Mucosa of gallbladder (tissue), 1 donor: ENCODE measurements at regions not wholly inside any gene's neighbourhood (a gene's known extent, or its start where the extent isn't known, plus 50 kb on each side); places are given as distances from the start of the nearest gene placed in this dataset.
"Not testable (repeated sequence)": the region's sequence is repeated elsewhere in the genome, so short reads cannot be mapped to it uniquely, and the experiment has no call there.

Experiments
- DNase-seq: peaks from one replicate; pipeline ENCODE4 v3.0.0-alpha.2; 2020; ENCODE audit warnings: low spot score
- donor health status: DM: no; HTN: no; CAD: no.

GRCh38 chr22:48631288-48631863 is 1196.3 kb downstream of the BRD1 start:
- DNase-seq, result no peak

DNA sequence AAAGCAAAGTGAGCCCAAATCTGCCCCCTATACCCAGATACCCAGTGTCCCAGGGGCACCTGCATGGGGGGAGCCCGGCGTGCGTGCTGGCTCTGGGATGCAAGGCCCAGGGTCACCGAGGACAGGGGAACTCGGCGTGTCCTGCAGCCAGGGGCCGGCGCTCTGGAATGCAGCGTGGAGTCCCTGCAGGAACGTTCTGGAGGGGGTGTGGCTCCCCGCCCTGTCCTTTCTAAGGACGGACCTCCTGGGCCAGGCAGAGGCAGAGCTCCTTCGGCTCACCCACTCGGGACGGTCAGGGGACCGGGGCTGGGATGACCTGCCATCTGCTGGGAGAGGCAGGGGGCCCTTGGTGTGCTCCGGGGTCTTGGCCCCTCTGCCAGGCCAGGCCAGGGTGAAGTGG is 1196.8 kb downstream of the BRD1 start:
- no peak for DNase-seq

DNA sequence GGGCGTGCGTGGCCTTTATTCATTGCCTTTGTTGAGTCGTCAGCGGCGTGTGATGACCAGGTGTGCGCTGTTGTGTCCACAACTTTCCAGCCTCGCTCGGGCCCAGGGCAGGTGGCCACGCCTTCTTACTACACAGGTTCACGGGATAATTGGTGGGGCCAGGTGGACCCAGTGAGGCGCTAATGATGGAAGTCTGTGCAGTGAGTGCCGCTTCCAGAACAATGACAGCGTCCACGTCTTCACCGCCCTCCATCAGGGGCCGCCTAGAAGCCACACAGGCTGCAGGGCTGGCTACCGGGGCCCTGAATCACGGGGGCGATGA is 1197.3 kb downstream of the BRD1 start:
- DNase-seq, result no peak

GRCh38 chr22:48629631-48630432 is 1197.8 kb downstream of the BRD1 start:
- no peak for DNase-seq

GRCh38 chr22:48628891-48629543 is 1198.7 kb downstream of the BRD1 start:
- DNase-seq, result no peak

GRCh38 chr22:48627966-48628365 is 1199.7 kb downstream of the BRD1 start:
- DNase-seq, result no peak

GRCh38 chr22:48627203-48627602 is 1200.5 kb downstream of the BRD1 start:
- DNase-seq, result peak; percentile 25

GRCh38 chr22:48624401-48624800 is 1203.3 kb downstream of the BRD1 start:
- DNase-seq, result no peak

DNA sequence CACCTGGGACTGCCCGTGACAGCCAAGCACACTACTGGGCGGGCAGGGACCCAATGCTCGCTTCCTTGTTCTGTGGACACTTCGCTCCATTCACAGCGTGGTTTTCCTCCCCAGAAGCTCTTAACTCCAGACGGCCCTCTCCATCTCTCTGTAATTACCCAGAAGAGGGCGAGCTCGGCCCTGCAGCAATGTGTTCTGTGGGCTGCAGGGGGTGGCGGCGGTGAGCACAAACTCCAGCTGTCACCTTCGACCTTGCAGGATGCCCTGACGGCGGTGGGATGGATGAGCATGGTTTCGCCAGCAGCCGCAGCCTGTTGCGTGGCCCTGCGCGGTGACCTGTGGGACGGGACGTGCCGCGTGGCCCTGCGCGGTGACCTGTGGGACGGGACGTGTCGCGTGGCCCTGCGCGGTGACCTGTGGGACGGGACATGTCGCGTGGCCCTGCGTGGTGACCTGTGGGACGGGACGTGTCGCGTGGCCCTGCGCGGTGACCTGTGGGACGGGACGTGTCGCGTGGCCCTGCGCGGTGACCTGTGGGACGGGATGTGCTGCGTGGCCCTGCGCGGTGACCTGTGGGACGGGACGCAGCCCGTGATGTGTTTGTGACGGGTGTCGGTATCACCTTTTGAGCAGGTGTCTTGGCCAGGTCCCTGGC is 1204.7 kb downstream of the BRD1 start:
- no peak for DNase-seq

GRCh38 chr22:48621085-48621484 is 1206.6 kb downstream of the BRD1 start:
- DNase-seq, result no peak

DNA sequence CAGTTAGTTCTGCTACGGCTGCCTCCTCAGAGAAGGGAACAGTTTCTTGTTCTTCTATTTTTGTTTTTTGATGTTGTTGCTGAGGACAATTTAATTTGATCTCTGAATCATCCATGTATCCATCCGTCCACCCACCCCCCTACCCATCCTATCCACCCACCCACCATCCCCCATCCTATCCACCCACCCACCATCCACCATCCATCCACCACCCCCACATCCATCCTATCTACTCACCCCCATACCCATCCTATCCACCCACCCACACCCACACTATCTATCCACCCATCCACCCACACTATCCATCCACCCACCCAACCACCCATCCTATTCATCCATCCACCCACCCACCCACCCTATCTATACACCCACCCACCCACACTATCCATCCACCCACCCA is 1207.2 kb downstream of the BRD1 start:
- not testable (repeated sequence) for DNase-seq

GRCh38 chr22:48619721-48620120 is 1208.0 kb downstream of the BRD1 start:
- no peak for DNase-seq

- no peak for DNase-seq
These were observed 1209.3 kb downstream of the BRD1 start for GRCh38 chr22:48618326-48618725.

DNA sequence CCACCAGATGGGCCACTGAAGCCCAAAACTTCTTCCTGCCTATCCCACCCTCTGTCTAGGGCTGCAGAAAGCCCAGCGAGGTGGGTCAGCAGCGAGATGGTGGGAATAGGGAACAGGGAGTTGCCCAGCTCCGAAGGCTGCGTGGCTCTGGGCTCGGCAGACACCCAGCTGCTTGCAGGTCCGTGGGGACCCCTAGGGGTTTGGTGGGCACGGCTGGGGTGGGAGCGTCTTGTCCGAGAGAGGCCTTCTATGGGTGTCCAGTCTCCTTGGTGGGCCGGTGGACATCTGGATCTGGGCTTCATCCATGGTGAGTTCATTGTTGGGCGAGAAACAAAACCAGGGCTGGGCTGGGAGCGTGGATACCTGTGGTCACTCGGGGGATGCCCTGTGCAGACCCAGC is 1211.0 kb downstream of the BRD1 start:
- DNase-seq, result no peak

GRCh38 chr22:48615171-48616008 is 1212.3 kb downstream of the BRD1 start:
- no peak for DNase-seq

DNA sequence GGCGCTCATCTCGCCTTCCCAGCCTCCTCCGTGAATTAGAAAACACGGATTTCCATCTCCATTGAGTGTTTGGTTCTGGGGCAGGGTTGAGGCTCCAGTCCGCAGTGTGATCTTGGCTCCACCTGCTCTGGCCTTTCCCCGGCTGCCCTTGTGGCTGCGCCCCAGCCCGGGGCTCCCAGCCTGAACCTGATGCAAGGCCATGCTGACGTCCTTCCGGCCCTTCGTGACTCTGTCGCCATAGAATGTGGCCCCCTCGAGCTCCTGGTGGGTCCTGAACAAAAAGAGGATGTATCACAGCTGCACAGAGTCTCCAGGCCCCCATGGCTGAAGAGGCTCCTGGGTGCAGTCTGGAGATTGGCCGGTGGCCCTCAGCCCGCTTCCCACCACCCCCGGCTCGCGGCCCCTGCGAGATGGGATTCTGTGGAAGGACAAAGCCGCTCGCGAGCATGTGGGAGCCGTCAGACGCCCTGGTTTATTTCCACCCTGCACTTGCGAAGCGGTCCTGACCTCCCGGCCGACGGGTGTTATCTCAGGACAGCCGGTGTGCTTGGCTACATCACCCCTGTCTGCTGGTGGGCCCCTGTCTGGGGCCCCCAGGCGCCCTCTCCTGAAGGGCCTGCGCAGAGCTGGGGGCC is 1214.0 kb downstream of the BRD1 start:
- no peak for DNase-seq

GRCh38 chr22:48612077-48612995 is 1215.3 kb downstream of the BRD1 start:
- no peak for DNase-seq

DNA sequence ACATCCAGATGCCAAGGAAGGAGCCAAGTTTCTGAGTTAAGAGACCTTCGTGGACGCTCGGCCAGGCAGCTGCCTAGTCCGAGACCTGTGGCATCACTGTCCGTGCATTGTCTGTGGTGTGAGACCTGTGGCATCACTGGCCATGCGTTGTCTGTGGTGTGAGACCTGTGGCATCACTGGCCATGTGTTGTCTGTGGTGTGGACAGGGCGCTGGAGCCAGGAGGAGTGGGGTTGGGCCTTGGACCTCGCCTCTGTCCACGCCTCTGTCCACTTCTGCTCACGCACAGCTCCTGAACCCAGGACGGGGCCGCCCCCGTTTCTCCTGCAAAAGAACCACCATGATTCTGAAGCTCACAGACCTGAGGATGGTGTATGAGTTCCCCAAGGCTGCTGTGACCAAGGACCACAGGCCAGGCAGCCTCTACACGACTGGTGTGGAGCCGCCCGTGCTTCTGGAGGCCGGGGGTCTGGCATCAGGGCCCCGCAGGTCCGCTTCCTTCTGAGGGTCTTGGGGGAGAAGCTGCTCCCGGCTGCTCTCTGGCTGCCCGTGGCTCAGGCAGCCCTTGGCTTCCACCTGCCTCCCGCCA is 1218.3 kb downstream of the BRD1 start:
- DNase-seq, result no peak

DNA sequence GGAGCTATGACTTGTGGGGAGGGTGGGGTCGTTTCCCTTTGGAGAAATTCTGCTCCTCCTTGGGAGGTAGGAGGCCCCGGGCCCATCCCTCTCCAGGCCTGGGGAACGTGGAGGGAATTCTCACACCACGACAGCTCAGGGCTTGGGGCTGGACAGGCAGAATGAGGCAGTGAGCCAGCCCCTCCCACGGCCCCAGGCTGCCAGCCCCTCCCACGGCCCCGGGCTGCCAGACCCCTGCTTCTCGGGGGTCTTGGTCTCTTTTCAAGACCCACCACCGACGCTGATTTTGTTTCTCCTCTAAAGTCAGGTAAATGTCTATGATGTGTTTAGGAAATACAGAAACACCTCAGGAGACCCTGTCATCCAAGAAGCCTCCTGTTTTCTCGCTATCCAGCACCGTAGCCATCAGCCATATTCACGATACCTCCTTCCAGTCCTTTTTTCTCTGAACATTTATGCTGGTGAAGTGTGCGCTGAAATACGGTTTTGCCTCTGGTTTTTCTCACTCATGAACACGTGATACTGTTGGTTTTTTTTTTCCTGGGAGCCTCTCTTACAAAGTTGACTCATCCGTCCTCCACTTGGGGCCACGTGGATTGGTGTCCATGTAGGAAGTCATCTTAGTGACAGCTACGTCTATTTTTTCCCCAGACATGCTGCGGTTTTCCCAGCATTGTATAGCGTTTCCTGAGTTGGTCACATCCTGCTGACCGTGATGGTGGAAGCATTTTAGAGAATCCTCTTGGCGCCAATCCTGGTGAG is 1219.6 kb downstream of the BRD1 start:
- DNase-seq, result peak; percentile 12
